Right atrium auricular region (tissue), 2 donors: ENCODE measurements at regions not wholly inside any gene's neighbourhood (a gene's known extent, or its start where the extent isn't known, plus 50 kb on each side); places are given as distances from the start of the nearest gene placed in this dataset.

ENCODE experiments used
- DNase-seq: peaks from one replicate; pipeline ENCODE4 v3.0.0-alpha.2; 2019; ENCODE audit warnings: low spot score
- H3K27ac ChIP-seq, 2 donors: fragments of 200-600 bp; sonication (generic); 1 replicate in 1 of 2; 2 replicates in 1 of 2; pipeline ENCODE4 v1.5.1; 2016 to 2019
- H3K27me3 ChIP-seq, 2 donors: fragments of 200-600 bp; sonication (generic); one replicate each; pipeline versions ENCODE4 v1.5.1 to v1.6.0; 2017 to 2019
- H3K36me3 ChIP-seq: fragments of 200-600 bp; sonication (generic); one replicate; pipeline ENCODE4 v1.5.1; 2016
- H3K4me1 ChIP-seq, 2 donors: fragments of 200-600 bp; sonication (generic); one replicate each; pipeline versions ENCODE4 v1.5.1 to v1.6.0; 2017 to 2019
- H3K4me3 ChIP-seq, 2 donors: fragments of 200-600 bp; sonication (generic); 1 replicate in 1 of 2; 2 replicates in 1 of 2; pipeline ENCODE4 v1.5.1; 2017 to 2019; ENCODE audit warnings: mild to moderate bottlenecking in 1 of 2, moderate library complexity in 1 of 2
- H3K9me3 ChIP-seq, 2 donors: fragments of 200-600 bp; sonication (generic); one replicate each; pipeline ENCODE4 v1.5.1; 2019
- CTCF ChIP-seq, 2 donors: fragments of 200-600 bp; sonication (generic); IDR thresholded peaks; one replicate each; pipeline ENCODE4 v1.5.1; 2019; ENCODE audit warnings: antibody characterized with exemption in 2 of 2

- Histone ChIP-seq H3K27ac (no peak overlapping the region), H3K9me3 (no peaks in the 10 kb centered on the region), H3K36me3 (no peaks in the 10 kb centered on the region), H3K4me1 (peaks cover 0 to 6% of the 10 kb centered on the region in 2 donors), H3K27me3 (no peaks in the 10 kb centered on the region), H3K4me3 (no peak overlapping the region)
- DNase-seq, result no peak
- TF ChIP-seq CTCF (IDR thresholded peaks at IDR 0.05), result no peak
Observed at GRCh38 chr3:150146991-150147761, 176.5 kb upstream of the PFN2 start.

GRCh38 chr3:150145659-150146058 lies 175.0 kb upstream of the PFN2 start:
- Histone ChIP-seq H3K4me1 (peaks cover 0 to 6% of the 10 kb centered on the region in 2 donors), H3K9me3 (no peaks in the 10 kb centered on the region), H3K4me3 (no peak overlapping the region), H3K27ac (no peak overlapping the region), H3K27me3 (no peaks in the 10 kb centered on the region), H3K36me3 (no peaks in the 10 kb centered on the region)
- no peak for TF ChIP-seq CTCF (IDR thresholded peaks at IDR 0.05)
- no peak for DNase-seq

GRCh38 chr3:150144191-150144708 lies 173.6 kb upstream of the PFN2 start:
- Histone ChIP-seq H3K4me1 (peaks cover 0 to 6% of the 10 kb centered on the region in 2 donors), H3K27me3 (no peaks in the 10 kb centered on the region), H3K27ac (no peak overlapping the region), H3K36me3 (no peaks in the 10 kb centered on the region), H3K4me3 (no peak overlapping the region), H3K9me3 (no peaks in the 10 kb centered on the region)
- no peak for DNase-seq
- TF ChIP-seq CTCF (IDR thresholded peaks at IDR 0.05), result no peak

- no peaks in the 10 kb centered on the region for H3K36me3 ChIP-seq
- no peak for TF ChIP-seq CTCF (IDR thresholded peaks at IDR 0.05)
- H3K9me3 ChIP-seq, result no peaks in the 10 kb centered on the region
- peaks cover 0 to 6% of the 10 kb centered on the region in 2 donors for H3K4me1 ChIP-seq
- no peak for DNase-seq
- H3K4me3 ChIP-seq, result no peak overlapping the region
- H3K27me3 ChIP-seq, result no peaks in the 10 kb centered on the region
- no peak overlapping the region for H3K27ac ChIP-seq
Observed at GRCh38 chr3:150142936-150143335, 172.2 kb upstream of the PFN2 start.

GRCh38 chr3:150141790-150142326 lies 171.2 kb upstream of the PFN2 start:
- Histone ChIP-seq H3K4me1 (no peaks in the 10 kb centered on the region), H3K27me3 (no peaks in the 10 kb centered on the region), H3K4me3 (no peak overlapping the region), H3K9me3 (no peaks in the 10 kb centered on the region), H3K36me3 (no peaks in the 10 kb centered on the region), H3K27ac (no peak overlapping the region)
- DNase-seq, result no peak
- no peak for TF ChIP-seq CTCF (IDR thresholded peaks at IDR 0.05)
